Erythroblast (primary cell): ENCODE measurements at regions not wholly inside any gene's neighbourhood (a gene's known extent, or its start where the extent isn't known, plus 50 kb on each side); places are given as distances from the start of the nearest gene placed in this dataset.

Source experiments
- GATA1 ChIP-seq: IDR thresholded peaks from 2 replicates; pipeline ENCODE4 v1.6.1; 2011; ENCODE audit warnings: low read depth, mild to moderate bottlenecking, control low read depth, low read length, moderate library complexity
- POLR2A ChIP-seq: IDR thresholded peaks from 2 replicates; pipeline ENCODE4 v1.6.1; 2011; ENCODE audit warnings: mild to moderate bottlenecking, low read length

DNA sequence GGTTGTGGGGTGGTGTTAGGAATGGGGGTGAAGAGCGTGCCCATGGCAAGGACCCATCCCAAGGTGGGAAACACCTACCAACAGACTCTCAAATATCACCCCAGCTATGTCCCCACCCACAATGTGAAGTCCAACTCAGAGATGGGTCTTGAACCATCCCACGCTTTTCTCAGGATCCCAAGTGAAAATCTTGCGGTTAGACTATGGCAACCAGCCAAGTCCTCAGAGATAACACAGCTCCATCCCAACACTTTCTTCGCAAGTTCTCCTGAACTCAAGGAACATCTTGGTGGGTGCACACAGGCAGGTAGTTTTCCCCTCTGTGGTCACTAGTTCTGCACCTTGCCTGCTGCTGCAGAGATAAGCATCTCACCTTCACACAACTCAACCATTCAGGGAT is 116.0 kb downstream of the CDC5L start:
- no peak for TF ChIP-seq POLR2A
- no peak for TF ChIP-seq GATA1
